DND-41 (cell line): ENCODE measurements at regions not wholly inside any gene's neighbourhood (a gene's known extent, or its start where the extent isn't known, plus 50 kb on each side); places are given as distances from the start of the nearest gene placed in this dataset.

Experiments used
- CTCF ChIP-seq: IDR thresholded peaks from 2 replicates; pipeline ENCODE4 v1.5.1; 2012; ENCODE audit warnings: borderline replicate concordance, low read length, moderate library complexity, mild to moderate bottlenecking; ENCODE audit not compliant: poor library complexity, severe bottlenecking; ENCODE audit errors: extremely low read depth
- EZH2 ChIP-seq: IDR thresholded peaks from 3 replicates; pipeline ENCODE4 v1.6.1; 2012; ENCODE audit warnings: borderline replicate concordance, low read depth, mild to moderate bottlenecking, moderate library complexity, low read length, inconsistent platforms; ENCODE audit not compliant: severe bottlenecking

- TF ChIP-seq CTCF (no peak), EZH2 (no peak)
These were observed 70.1 kb upstream of the STARD4 start for GRCh38 chr5:111582451-111582850.
